ENCODE measurements at regions not wholly inside any gene's neighbourhood (a gene's known extent, or its start where the extent isn't known, plus 50 kb on each side); places are given as distances from the start of the nearest gene placed in this dataset.

DNA sequence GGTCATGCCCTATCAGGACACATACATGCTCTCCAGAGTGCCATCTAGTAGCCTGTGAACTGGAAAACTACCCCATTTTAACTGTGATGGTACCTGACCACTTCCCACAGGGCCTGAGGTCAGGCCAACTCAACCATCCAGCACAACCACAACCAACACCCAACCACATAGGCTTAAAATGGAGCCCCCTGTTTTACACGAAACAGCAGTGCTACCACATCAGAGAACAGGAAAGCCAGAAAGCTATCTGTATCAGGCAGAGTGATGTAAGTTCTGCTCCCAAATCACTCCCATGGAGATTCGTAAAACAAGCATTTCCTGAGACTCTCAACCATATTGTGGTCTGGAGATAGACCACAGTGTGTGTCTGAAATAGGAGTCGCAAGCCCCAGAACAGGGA lies 1017.3 kb upstream of the EPHA6 start:
- H3K36me3 ChIP-seq (replicated peaks in 1 of 2; ENCODE audit: control insufficient read depth in 1 of 2, insufficient read depth in 2 of 2, low read length in 2 of 2), result no peaks in the 10 kb centered on the region
- H3K27ac ChIP-seq (ENCODE audit: low read depth in 1 of 2, low read length in 2 of 2), result no peak overlapping the region
- no peaks in the 10 kb centered on the region for H3K79me2 ChIP-seq (ENCODE audit: insufficient read depth, low read length)
- no peak overlapping the region for H3K4me2 ChIP-seq (replicated peaks; ENCODE audit: extremely low read depth, low read length, poor library complexity, severe bottlenecking)
- no peaks in the 10 kb centered on the region for H3K27me3 ChIP-seq (ENCODE audit: control insufficient read depth in 2 of 2, insufficient read depth in 2 of 2, low read length in 2 of 2)
- no peak overlapping the region for H2AFZ ChIP-seq (ENCODE audit: insufficient read depth, low read depth, low read length, poor library complexity, severe bottlenecking)
- H3K9ac ChIP-seq (ENCODE audit: insufficient read depth, low read length, poor library complexity, severe bottlenecking), result no peak overlapping the region
- no peaks in the 10 kb centered on the region for H3K36me3 Mint-ChIP-seq
- no peaks in the 10 kb centered on the region for H3K4me1 Mint-ChIP-seq
- H3K4me3 ChIP-seq (replicated peaks in 1 of 3; ENCODE audit: low read depth in 2 of 3, low read length in 3 of 3), result no peak overlapping the region
- no peak overlapping the region for H3K4me3 Mint-ChIP-seq
- H3K9me3 ChIP-seq (replicated peaks in 1 of 2; ENCODE audit: control insufficient read depth in 1 of 2, insufficient read depth in 1 of 2, low read length in 2 of 2), result peaks cover 7 to 9% of the 10 kb centered on the region in 2 donors
- DNase-seq, result no peak
- WGBS (ENCODE audit: insufficient coverage), result 83% methylated on average over 2 of the region's 3 CpGs
- no peaks in the 10 kb centered on the region for H3K27me3 Mint-ChIP-seq (ENCODE audit: low read depth in 3 of 3)
- no peaks in the 10 kb centered on the region for H3K4me1 ChIP-seq (ENCODE audit: control insufficient read depth in 1 of 2, insufficient read depth in 2 of 2, low read length in 2 of 2)
- intact Hi-C loops (cut with micrococcal nuclease), result no loop called here
- no peaks in the 10 kb centered on the region for H4K20me1 ChIP-seq (ENCODE audit: insufficient read depth, low read length)
- peaks cover 0 to 7% (median 4%) of the 10 kb centered on the region in 7 donors for H3K9me3 Mint-ChIP-seq
- TF ChIP-seq, protein P1, sequence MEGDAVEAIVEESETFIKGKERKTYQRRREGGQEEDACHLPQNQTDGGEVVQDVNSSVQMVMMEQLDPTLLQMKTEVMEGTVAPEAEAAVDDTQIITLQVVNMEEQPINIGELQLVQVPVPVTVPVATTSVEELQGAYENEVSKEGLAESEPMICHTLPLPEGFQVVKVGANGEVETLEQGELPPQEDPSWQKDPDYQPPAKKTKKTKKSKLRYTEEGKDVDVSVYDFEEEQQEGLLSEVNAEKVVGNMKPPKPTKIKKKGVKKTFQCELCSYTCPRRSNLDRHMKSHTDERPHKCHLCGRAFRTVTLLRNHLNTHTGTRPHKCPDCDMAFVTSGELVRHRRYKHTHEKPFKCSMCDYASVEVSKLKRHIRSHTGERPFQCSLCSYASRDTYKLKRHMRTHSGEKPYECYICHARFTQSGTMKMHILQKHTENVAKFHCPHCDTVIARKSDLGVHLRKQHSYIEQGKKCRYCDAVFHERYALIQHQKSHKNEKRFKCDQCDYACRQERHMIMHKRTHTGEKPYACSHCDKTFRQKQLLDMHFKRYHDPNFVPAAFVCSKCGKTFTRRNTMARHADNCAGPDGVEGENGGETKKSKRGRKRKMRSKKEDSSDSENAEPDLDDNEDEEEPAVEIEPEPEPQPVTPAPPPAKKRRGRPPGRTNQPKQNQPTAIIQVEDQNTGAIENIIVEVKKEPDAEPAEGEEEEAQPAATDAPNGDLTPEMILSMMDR (IDR thresholded peaks at IDR 0.05), result no peak
- H3K27ac Mint-ChIP-seq, result no peak overlapping the region

DNA sequence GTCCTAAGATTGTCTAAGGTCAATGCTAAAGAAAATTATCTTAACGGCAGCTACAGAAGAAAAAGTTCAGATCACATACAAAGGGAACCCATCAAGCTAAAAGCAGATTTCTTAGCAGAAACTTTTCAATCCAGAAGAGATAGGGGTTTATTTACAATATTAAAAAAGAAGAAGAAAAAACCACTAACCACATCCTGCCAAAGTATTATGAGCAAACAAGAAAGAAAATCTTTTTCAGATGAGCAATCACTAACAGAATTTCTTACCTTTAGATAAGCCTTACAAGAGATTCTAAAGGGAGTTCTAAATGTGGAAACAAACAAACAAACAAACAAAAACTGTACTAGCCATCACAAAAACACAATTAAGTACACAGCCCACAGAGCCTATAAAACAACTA lies 1015.8 kb upstream of the EPHA6 start:
- intact Hi-C loops (cut with micrococcal nuclease), result no loop called here
- H3K27ac ChIP-seq (ENCODE audit: low read depth in 1 of 2, low read length in 2 of 2), result no peak overlapping the region
- no peaks in the 10 kb centered on the region for H3K4me1 Mint-ChIP-seq
- H3K4me2 ChIP-seq (replicated peaks; ENCODE audit: extremely low read depth, low read length, poor library complexity, severe bottlenecking), result no peak overlapping the region
- no peak overlapping the region for H3K4me3 ChIP-seq (replicated peaks in 1 of 3; ENCODE audit: low read depth in 2 of 3, low read length in 3 of 3)
- H2AFZ ChIP-seq (ENCODE audit: insufficient read depth, low read depth, low read length, poor library complexity, severe bottlenecking), result no peak overlapping the region
- no CpG with 5 or more reads among the region's 1 CpG for WGBS (ENCODE audit: insufficient coverage)
- no peaks in the 10 kb centered on the region for H3K36me3 ChIP-seq (replicated peaks in 1 of 2; ENCODE audit: control insufficient read depth in 1 of 2, insufficient read depth in 2 of 2, low read length in 2 of 2)
- no peak overlapping the region for H3K4me3 Mint-ChIP-seq
- DNase-seq, result no peak
- TF ChIP-seq, protein P1 (IDR thresholded peaks at IDR 0.05), result no peak
- H3K36me3 Mint-ChIP-seq, result no peaks in the 10 kb centered on the region
- no peaks in the 10 kb centered on the region for H3K27me3 Mint-ChIP-seq (ENCODE audit: low read depth in 3 of 3)
- no peaks in the 10 kb centered on the region for H3K27me3 ChIP-seq (ENCODE audit: control insufficient read depth in 2 of 2, insufficient read depth in 2 of 2, low read length in 2 of 2)
- peaks cover 7 to 9% of the 10 kb centered on the region in 2 donors for H3K9me3 ChIP-seq (replicated peaks in 1 of 2; ENCODE audit: control insufficient read depth in 1 of 2, insufficient read depth in 1 of 2, low read length in 2 of 2)
- H3K9me3 Mint-ChIP-seq, result peaks cover 0 to 6% (median 4%) of the 10 kb centered on the region in 7 donors
- H3K79me2 ChIP-seq (ENCODE audit: insufficient read depth, low read length), result no peaks in the 10 kb centered on the region
- H3K27ac Mint-ChIP-seq, result no peak overlapping the region
- no peaks in the 10 kb centered on the region for H4K20me1 ChIP-seq (ENCODE audit: insufficient read depth, low read length)
- H3K4me1 ChIP-seq (ENCODE audit: control insufficient read depth in 1 of 2, insufficient read depth in 2 of 2, low read length in 2 of 2), result no peaks in the 10 kb centered on the region
- H3K9ac ChIP-seq (ENCODE audit: insufficient read depth, low read length, poor library complexity, severe bottlenecking), result no peak overlapping the region

All from CD14-positive monocyte (primary cell).